Calu3 (cell line): ENCODE measurements at regions not wholly inside any gene's neighbourhood (a gene's known extent, or its start where the extent isn't known, plus 50 kb on each side); places are given as distances from the start of the nearest gene placed in this dataset.

Experiments
- BruUV-seq: library from RNA; stranded (reverse); fragments of 400-500 nt; replicated peaks from 2 replicates; lab custom pipeline; 2021; lab: Mats Ljungman, UMichigan
- CTCF ChIA-PET: fragments of 300-600 bp; sonication (Branson Sonifier 250); formaldehyde crosslinking; loops from one replicate; lab custom pipeline; 2022; ENCODE audit warnings: antibody characterized with exemption; lab: Charles Lee
- DNase-seq: peaks from one replicate; pipeline ENCODE4 v3.0.0; 2022
- H3K27ac Mint-ChIP-seq: one replicate; pipeline ENCODE4 v1.8.0; 2022; ENCODE audit warnings: mixed read lengths; ENCODE audit not compliant: unreplicated experiment
- H3K27me3 Mint-ChIP-seq: one replicate; pipeline ENCODE4 v1.8.0; 2022; ENCODE audit warnings: mixed read lengths; ENCODE audit not compliant: unreplicated experiment
- H3K36me3 Mint-ChIP-seq: one replicate; pipeline ENCODE4 v1.8.0; 2022; ENCODE audit warnings: mild to moderate bottlenecking, moderate library complexity, mixed read lengths; ENCODE audit not compliant: insufficient read depth, unreplicated experiment
- H3K4me1 Mint-ChIP-seq: one replicate; pipeline ENCODE4 v1.8.0; 2022; ENCODE audit warnings: mild to moderate bottlenecking, low read depth, mixed read lengths; ENCODE audit not compliant: unreplicated experiment
- H3K4me3 Mint-ChIP-seq: one replicate; pipeline ENCODE4 v1.8.0; 2022; ENCODE audit warnings: mild to moderate bottlenecking, low read depth, moderate library complexity, mixed read lengths; ENCODE audit not compliant: unreplicated experiment
- H3K9me3 Mint-ChIP-seq: one replicate; pipeline ENCODE4 v1.8.0; 2022; ENCODE audit warnings: low read depth, mixed read lengths; ENCODE audit not compliant: unreplicated experiment
- intact Hi-C: fragments of 100-400 bp; cut with micrococcal nuclease; formaldehyde crosslinking; loops from one replicate; pipeline ENCODE4 v1.10.0; 2022; ENCODE audit not compliant: unreplicated experiment
- TF ChIP-seq, protein P1 (sequence below): fragments of 200-600 bp; IDR thresholded peaks from one replicate; pipeline ENCODE4 v1.8.0; 2022; ENCODE audit warnings: antibody characterized with exemption; ENCODE audit not compliant: unreplicated experiment

GRCh38 chr6:105794239-105794638 is 291.9 kb upstream of the PRDM1 start:
- intact Hi-C loops: loop anchor here (5.0 to 10.0 kb wide), 3 partner anchors 37 to 359 kb away; no protein-coding TSS in a partner anchor
- no peaks in the 10 kb centered on the region for H3K9me3 Mint-ChIP-seq
- CTCF ChIA-PET: no interaction called here
- TF ChIP-seq, protein P1, sequence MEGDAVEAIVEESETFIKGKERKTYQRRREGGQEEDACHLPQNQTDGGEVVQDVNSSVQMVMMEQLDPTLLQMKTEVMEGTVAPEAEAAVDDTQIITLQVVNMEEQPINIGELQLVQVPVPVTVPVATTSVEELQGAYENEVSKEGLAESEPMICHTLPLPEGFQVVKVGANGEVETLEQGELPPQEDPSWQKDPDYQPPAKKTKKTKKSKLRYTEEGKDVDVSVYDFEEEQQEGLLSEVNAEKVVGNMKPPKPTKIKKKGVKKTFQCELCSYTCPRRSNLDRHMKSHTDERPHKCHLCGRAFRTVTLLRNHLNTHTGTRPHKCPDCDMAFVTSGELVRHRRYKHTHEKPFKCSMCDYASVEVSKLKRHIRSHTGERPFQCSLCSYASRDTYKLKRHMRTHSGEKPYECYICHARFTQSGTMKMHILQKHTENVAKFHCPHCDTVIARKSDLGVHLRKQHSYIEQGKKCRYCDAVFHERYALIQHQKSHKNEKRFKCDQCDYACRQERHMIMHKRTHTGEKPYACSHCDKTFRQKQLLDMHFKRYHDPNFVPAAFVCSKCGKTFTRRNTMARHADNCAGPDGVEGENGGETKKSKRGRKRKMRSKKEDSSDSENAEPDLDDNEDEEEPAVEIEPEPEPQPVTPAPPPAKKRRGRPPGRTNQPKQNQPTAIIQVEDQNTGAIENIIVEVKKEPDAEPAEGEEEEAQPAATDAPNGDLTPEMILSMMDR: no peak
- no TSS peak for BruUV-seq
- DNase-seq: peak; percentile 47
- peaks cover 56% of the 10 kb centered on the region for H3K4me1 Mint-ChIP-seq
- no peaks in the 10 kb centered on the region for H3K27me3 Mint-ChIP-seq
- no peak overlapping the region for H3K4me3 Mint-ChIP-seq
- peak overlapping the region; percentile 72 for H3K27ac Mint-ChIP-seq
- peaks cover 15% of the 10 kb centered on the region for H3K36me3 Mint-ChIP-seq

- CTCF ChIA-PET: no interaction called here
- H3K9me3 Mint-ChIP-seq: no peaks in the 10 kb centered on the region
- peak; percentile 43 for DNase-seq
- H3K4me1 Mint-ChIP-seq: peaks cover 56% of the 10 kb centered on the region
- intact Hi-C loops: loop anchor here (5.0 to 10.0 kb wide), 3 partner anchors 36 to 358 kb away; no protein-coding TSS in a partner anchor
- no peaks in the 10 kb centered on the region for H3K27me3 Mint-ChIP-seq
- peak overlapping the region; percentile 44 for H3K27ac Mint-ChIP-seq
- H3K4me3 Mint-ChIP-seq: no peak overlapping the region
- no TSS peak for BruUV-seq
- H3K36me3 Mint-ChIP-seq: peaks cover 15% of the 10 kb centered on the region
- TF ChIP-seq, protein P1: no peak
These were observed 293.0 kb upstream of the PRDM1 start for GRCh38 chr6:105793130-105793529.

DNA sequence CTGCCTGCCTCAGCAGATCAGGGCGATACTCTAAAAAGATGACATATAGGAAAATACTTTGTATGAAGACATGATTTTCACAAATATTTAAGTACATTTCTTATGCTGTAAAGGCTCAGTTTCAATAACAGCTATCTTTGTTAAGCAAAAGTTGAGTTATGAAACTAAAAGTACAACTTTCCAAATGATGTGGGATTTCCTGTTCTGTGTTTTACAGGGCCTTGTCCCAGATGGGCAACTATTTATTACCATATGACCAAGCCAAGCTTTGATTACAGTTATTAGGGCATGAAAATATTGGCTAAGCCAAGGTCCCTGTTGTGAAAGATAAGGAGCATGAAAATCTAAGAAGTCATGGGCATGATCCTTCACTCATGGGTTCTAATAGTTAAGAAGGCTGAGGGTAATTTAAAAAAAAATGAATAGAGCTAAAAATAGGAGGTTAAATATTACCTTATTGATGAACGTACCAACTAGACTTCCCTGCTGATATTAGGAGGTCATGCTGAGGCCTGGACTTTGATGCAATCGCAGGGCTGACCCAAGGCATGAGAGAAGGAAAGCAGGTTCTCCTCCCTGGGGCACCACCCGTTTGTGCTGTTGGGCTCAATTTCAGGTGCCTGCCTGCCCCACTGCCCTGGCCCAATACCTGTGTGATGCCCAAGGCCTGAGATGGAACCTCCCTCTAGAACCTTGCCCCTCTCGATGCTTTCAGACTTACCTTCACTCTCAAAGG is 294.4 kb upstream of the PRDM1 start:
- peak overlapping the region; percentile 76 for H3K27ac Mint-ChIP-seq
- no peaks in the 10 kb centered on the region for H3K27me3 Mint-ChIP-seq
- no peak for DNase-seq
- CTCF ChIA-PET: interaction anchor here (1.0 kb wide), 1 partner anchor 10 kb away, joined by 4 read pairs; no protein-coding TSS in a partner anchor
- BruUV-seq: no TSS peak
- H3K9me3 Mint-ChIP-seq: no peaks in the 10 kb centered on the region
- peaks cover 50% of the 10 kb centered on the region for H3K4me1 Mint-ChIP-seq
- H3K4me3 Mint-ChIP-seq: no peak overlapping the region
- intact Hi-C loops: loop anchor here (5.0 to 10.0 kb wide), 3 partner anchors 34 to 357 kb away; no protein-coding TSS in a partner anchor
- peaks cover 15% of the 10 kb centered on the region for H3K36me3 Mint-ChIP-seq
- TF ChIP-seq, protein P1: no peak

GRCh38 chr6:105791179-105791578 is 295.0 kb upstream of the PRDM1 start:
- no peaks in the 10 kb centered on the region for H3K27me3 Mint-ChIP-seq
- peaks cover 48% of the 10 kb centered on the region for H3K4me1 Mint-ChIP-seq
- BruUV-seq: no TSS peak
- no peak overlapping the region for H3K4me3 Mint-ChIP-seq
- intact Hi-C loops: loop anchor here (5.0 to 10.0 kb wide), 3 partner anchors 34 to 356 kb away; no protein-coding TSS in a partner anchor
- TF ChIP-seq, protein P1: no peak
- H3K27ac Mint-ChIP-seq: no peak overlapping the region
- peaks cover 15% of the 10 kb centered on the region for H3K36me3 Mint-ChIP-seq
- no peak for DNase-seq
- CTCF ChIA-PET: interaction anchor here (1.0 kb wide), 1 partner anchor 9 kb away, joined by 4 read pairs; no protein-coding TSS in a partner anchor
- no peaks in the 10 kb centered on the region for H3K9me3 Mint-ChIP-seq
